DMS53 treated with DMSO at 0.1 percent for 48 hours (cell line): ENCODE measurements at regions not wholly inside any gene's neighbourhood (a gene's known extent, or its start where the extent isn't known, plus 50 kb on each side); places are given as distances from the start of the nearest gene placed in this dataset.

Experiments used
- DNase-seq: peaks from one replicate; lab custom pipeline; 2025; ENCODE audit not compliant: unreplicated experiment; lab: John Stamatoyannopoulos, UW

GRCh38 chr5:1748271-1748670 is 51.4 kb downstream of the MRPL36 start:
- DNase-seq: no peak

- no peak for DNase-seq
These were observed 51.9 kb downstream of the MRPL36 start for GRCh38 chr5:1747803-1748085.

DNA sequence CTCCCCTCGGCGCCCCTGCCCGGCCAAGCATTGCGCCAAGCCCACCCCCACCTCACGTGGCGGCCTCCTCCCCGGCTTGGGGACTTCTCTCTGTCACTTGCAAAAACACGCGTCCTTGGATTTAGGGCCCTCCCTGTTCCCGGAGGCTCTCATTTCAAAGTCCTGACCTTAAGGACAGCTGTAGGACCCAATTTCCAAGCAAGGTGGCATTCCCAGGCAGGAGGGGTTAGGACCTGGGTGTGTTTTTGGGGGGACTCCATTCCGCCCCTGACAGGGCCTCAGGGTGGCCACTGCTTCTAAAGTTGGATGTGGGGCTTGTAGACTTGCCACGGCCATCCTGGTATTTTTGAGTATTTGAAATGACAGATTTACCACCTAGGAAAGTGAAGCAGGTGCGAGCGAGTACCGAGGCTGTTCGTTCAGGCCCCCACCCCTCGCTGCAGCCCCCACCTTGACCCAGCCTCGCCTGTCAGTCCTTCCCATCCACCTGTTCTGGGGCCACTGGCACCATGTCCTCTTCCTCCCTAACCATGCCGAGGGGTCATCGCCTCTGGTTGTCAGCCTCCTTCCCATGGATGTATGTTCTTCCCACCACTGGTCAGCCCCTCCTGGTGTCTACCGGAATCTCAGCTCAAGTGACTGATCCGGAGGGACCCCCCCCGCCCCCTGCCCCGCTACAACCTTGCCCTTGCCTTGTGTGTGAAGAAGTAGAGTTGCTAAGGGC is 52.4 kb downstream of the MRPL36 start:
- DNase-seq: no peak

DNA sequence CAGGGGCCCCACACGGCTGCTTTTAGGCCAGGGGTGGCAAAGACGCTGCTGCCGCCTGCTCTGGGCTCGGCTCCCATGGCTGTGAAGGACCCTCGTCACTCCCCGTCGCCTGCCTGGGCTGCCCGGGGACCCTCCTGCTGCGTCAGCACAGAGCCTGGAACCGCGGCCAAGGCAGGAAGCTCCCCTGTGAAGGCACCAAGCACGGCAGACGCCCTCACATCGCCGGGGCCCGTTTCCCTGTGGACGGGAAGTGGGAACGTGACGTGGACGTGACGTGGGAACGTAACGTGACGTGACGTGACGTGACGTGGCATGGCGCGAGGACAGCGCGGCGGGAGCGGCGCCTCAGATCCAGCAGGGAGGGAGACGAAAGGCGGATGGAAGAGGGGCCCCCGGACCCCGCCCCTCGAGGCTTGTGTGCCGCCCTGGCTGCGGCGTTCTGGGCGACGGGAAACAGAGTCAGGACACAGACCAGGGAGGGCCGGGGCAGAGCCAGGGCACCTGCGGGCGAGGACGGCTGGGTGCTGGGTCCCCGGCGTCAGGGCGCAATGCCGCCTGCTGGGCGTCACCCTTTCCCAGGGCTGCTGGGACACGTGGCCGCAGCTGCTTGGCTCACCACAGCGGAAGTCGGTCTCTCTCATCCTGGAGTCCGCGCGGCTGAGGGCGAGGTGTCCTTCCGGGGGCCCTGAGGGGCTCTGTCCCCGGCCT is 53.1 kb downstream of the MRPL36 start:
- no peak for DNase-seq

DNA sequence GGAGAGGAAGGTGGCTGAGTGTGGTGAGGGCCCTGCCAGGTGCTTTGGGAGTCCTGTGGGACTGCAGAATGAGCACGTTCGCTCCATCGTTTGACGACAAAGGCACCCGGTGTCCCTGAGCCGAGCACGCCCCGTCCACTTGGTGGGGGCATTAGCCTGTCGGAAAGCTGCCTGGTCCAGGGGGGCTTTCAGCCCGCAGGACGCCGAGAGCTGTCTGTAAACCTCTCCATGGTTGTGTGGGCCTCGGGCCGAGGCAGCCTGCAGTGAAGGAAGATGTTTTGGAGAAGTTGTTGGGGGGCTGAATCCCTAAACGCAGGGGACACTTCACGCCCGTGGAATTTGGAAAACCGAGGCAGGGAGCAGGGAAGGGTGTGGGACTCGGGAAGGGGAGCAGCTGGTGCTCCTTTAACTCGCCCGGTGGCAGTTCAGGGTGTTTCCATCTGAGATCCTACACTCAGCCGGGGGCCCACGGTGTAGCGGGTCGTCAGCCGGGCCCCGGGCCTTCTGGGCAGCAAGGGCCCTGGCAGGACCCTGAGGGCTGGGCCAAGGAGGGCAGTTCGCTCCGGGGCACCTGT is 53.8 kb downstream of the MRPL36 start:
- no peak for DNase-seq

DNA sequence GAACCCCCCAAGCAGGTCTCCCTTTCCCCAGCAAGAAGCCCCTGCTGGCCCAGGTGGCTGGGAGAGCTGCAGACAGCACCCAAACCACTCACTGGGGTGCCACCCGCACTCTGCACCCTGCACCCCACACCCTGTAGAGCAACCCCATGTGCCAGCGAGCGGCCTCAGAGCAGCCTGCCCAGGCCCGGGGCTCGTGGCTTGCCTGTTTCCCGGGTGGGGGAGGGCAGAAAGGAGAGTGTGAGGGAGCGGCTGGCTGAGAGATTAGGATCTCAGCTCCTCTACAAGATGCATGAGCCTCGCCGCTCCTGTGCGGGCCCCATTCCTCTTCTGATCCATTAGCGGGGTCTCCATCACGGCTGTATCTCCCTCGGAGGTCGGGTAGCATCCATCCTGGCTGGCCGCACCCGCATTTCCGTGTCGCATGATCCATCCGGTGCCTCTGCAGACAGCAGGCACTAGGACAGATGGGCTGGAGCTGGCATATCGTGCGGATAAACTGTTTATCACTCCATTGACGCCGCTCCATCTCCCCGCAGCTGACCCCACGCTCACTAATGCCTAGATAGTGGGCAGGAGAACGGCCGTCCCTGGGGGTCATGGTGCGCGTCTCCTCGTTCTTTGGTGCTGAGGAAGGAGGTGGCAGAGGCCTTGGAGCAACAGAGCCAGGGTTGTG is 54.4 kb downstream of the MRPL36 start:
- no peak for DNase-seq

GRCh38 chr5:1744393-1745122 is 55.1 kb downstream of the MRPL36 start:
- no peak for DNase-seq

DNA sequence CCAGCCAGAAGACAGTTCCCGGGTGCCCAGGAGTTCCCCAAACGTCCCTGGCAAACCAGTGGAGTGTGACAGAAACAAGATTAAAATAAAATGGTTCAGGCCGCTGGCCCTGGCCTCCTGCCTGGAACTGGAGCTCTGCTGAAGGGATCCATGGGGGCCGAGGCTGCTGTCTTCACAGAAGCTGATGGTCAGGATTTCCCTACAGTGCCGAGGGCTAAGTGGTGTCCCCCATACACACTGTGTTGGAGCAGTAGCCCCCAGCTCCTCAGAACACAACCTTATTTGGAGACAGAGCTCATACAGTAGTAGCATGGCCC is 55.9 kb downstream of the MRPL36 start:
- no peak for DNase-seq

DNA sequence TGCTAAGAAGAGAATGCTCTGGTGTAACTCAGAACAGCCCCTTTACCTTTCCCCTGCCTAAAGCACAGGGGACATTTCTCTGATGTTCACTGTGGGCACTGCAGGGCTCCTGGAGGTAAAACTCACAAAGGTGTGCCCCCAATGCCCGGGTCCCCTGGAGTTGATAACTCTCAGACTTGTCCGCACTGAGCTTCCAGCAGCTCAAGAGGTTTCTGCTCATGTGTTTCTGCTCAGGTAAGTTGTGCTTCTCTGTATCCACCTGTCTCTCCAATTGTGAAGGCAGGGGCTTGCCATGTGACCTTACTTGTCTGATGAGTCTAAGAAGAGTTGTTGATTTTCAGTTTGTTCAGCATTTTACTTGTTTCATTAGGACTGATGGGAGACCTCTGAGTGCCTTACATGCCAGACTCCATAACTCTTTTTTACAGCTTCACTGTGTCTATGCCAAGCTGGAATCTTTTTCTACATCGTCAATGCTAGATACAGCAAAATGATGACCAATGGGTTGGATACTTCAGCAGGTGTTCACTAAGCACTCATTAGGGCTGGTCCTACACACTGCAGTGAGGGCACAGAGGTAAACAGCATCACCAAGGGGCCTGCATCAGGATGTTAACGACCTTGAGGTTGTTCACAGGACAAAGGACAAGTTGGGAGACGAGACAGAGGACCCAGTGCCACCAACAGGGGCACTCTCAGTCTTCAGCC is 56.4 kb downstream of the MRPL36 start:
- no peak for DNase-seq

GRCh38 chr5:1737790-1738405 is 61.7 kb downstream of the MRPL36 start:
- DNase-seq: no peak

GRCh38 chr5:1736889-1737711 is 62.5 kb downstream of the MRPL36 start:
- DNase-seq: no peak

DNA sequence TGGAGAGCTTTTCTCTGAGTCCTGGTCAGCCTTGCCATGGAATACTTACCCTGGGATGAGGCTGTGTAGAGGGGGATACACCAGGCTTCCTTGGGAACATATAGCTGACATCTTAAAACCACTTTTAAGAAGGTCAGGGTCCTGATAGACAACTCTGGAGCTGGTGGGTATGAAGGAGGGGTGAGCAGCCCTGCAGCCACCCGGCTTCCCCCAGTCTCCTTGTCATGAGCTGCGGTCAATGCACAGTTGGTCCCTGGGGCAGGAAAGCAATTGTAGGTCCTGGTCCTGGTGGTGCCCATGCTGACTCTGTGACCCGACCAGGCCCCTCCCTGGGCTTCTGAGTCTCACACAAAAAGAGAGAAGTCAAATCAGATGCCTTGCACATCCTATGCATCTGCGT is 63.6 kb downstream of the MRPL36 start:
- no peak for DNase-seq

DNA sequence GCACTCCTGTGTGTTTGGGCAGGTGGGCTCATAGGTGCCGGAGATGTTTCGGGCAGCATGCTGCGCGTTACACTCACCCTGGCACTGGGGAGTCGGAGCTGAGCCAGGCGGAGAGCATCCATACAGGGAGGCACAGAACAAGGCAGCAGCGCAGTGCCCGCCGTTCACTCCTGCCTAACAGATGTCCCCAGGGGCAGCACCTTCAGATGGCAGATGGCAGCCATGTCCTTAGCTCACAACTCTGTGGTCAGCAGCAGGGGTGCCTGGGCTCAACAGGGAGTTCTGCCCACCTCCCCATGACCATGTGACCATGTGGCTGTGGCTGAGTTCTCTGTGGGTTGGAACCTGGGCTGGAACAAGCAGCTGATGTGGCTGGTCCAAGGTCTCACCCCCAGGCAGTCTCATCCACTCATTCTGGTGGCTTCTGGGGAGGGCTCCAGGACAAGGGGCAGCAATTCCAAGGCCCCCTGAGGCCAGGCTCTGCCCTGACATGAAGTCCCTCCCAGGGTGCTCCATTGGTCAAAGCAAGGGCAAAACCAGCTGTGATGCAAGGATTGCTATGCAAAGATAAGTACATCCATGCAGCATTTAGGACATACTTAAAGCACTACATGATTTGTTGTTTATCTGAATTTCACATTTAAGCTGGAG is 64.2 kb downstream of the MRPL36 start:
- no peak for DNase-seq

DNA sequence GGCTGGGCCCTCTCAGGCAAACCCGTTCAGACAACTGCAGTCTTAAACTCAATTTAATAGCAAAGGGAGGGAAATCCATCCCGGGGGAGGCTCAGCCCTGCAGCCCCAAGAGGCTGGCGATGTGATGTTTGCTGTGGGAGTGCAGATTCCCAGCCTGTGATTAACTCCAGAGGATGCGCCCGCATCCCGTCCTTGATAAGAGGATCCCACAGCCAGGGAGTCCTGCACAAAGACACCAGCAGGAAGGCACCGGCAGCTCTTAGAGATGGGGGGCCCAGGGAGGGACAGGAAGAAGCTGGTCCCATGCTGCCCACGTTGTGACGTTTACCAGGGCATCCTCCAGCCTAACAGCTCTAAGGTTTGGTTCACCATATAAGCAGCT is 64.7 kb downstream of the MRPL36 start:
- DNase-seq: no peak

DNA sequence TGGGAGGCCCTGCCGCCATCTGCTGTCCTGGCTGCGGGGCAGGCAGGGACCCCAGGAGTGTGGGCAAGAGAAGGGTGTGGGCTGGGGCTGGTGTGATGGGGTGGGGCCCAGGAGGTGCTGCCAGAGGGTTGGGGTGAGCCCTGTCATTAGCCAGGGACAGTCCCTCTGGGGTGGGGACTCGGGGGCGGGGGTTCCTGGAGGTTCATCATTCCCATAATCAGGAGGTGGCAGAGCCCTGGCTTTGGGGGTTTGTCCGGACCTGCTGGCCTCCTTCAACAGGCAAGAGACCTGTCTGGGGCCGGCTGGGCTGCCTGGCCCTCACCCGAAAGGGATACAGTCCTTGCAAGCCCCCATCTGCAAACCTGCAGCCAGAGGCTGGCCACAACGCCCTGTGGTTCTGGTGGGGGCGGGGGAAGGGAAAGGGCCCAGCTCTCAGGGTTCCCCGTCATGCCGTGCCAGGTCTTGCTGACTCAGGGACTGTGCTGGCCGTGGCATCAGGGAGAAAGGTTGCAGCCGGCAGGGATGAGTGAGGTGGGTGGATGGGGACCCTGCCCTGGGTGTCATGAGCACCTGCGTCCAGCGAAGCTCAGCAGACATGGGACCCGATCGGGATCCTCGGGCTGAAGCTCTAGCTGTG is 65.2 kb downstream of the MRPL36 start:
- no peak for DNase-seq

DNA sequence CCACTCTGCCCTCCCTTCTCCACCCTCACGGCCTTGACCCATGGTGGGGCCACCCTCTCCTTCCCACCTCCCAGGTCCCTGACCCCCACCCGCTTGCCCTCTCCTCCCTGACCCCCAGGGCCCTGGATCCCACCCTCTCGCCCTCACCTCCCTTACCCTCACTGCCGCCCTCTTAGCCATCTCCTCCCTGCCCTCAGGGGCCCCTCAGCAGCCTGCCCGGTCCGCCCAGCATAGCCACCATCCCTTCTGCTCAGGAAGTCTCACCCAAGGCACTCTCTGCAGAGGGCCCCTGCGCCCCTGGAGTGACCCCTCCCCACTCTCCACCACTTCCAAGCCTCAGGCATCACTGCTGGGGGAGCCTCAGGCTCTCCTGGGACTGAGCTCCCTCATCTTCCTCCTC is 66.3 kb downstream of the MRPL36 start:
- no peak for DNase-seq

- DNase-seq: no peak
These were observed 66.7 kb downstream of the MRPL36 start for GRCh38 chr5:1732945-1733344.

- no peak for DNase-seq
These were observed 67.2 kb downstream of the MRPL36 start for GRCh38 chr5:1732238-1732941.
